GM10248 (cell line): ENCODE measurements at regions not wholly inside any gene's neighbourhood (a gene's known extent, or its start where the extent isn't known, plus 50 kb on each side); places are given as distances from the start of the nearest gene placed in this dataset.

ENCODE experiments used
- CTCF ChIA-PET: fragments of 300-600 bp; sonication (Branson Sonifier 250); formaldehyde crosslinking; extraction: SDS; loops from one replicate; lab custom pipeline; 2021; ENCODE audit warnings: antibody characterized with exemption; lab: Yijun Ruan, JAX
- POLR2A ChIA-PET: fragments of 350-650 bp; sonication (Branson Sonifier 250); formaldehyde crosslinking; extraction: SDS; loops from one replicate; lab custom pipeline; 2020; ENCODE audit warnings: antibody characterized with exemption; lab: Yijun Ruan, JAX
- DNase-seq: peaks from one replicate; pipeline ENCODE4 v3.0.0; 2012; ENCODE audit errors: extremely low spot score
- CTCF ChIP-seq: IDR thresholded peaks from 2 replicates; pipeline ENCODE4 v1.5.1; 2012; ENCODE audit warnings: mild to moderate bottlenecking, low read depth; ENCODE audit errors: extremely low read depth, missing control alignments, control extremely low read depth

GRCh38 chr13:80972857-80973478, 632.0 kb upstream of the SPRY2 start:
- no peak for DNase-seq
- TF ChIP-seq CTCF = no peak
- POLR2A ChIA-PET = no interaction called here
- CTCF ChIA-PET = no interaction called here

GRCh38 chr13:80965097-80965496, 624.2 kb upstream of the SPRY2 start:
- DNase-seq = no peak
- POLR2A ChIA-PET = no interaction called here
- no peak for TF ChIP-seq CTCF
- CTCF ChIA-PET = no interaction called here

GRCh38 chr13:80962855-80963254, 621.9 kb upstream of the SPRY2 start:
- ChIA-PET POLR2A (no interaction called here), CTCF (no interaction called here)
- DNase-seq = no peak
- no peak for TF ChIP-seq CTCF

GRCh38 chr13:80962173-80962572, 621.2 kb upstream of the SPRY2 start:
- TF ChIP-seq CTCF = no peak
- CTCF ChIA-PET = no interaction called here
- no peak for DNase-seq
- POLR2A ChIA-PET = no interaction called here

- ChIA-PET CTCF (interaction anchor here (1.5 kb wide), 1 partner anchor 14 kb away, joined by 3 read pairs; no protein-coding TSS in a partner anchor), POLR2A (no interaction called here)
- no peak for DNase-seq
- TF ChIP-seq CTCF = no peak
These were observed 616.2 kb upstream of the SPRY2 start for GRCh38 chr13:80957019-80957655.

- ChIA-PET CTCF (no interaction called here), POLR2A (no interaction called here)
- DNase-seq = no peak
- no peak for TF ChIP-seq CTCF
These were observed 614.6 kb upstream of the SPRY2 start for GRCh38 chr13:80955501-80955900.

- ChIA-PET CTCF (no interaction called here), POLR2A (no interaction called here)
These were observed 611.2 kb upstream of the SPRY2 start for GRCh38 chr13:80952158-80952557.

More at GRCh38 chr13:80952158-80952557, 611.2 kb upstream of the SPRY2 start:
- no peak for DNase-seq
- TF ChIP-seq CTCF = no peak
